ENCODE measurements at regions not wholly inside any gene's neighbourhood (a gene's known extent, or its start where the extent isn't known, plus 50 kb on each side); places are given as distances from the start of the nearest gene placed in this dataset.
"Not testable (repeated sequence)": the region's sequence is repeated elsewhere in the genome, so short reads cannot be mapped to it uniquely, and the experiment has no call there.

DNA sequence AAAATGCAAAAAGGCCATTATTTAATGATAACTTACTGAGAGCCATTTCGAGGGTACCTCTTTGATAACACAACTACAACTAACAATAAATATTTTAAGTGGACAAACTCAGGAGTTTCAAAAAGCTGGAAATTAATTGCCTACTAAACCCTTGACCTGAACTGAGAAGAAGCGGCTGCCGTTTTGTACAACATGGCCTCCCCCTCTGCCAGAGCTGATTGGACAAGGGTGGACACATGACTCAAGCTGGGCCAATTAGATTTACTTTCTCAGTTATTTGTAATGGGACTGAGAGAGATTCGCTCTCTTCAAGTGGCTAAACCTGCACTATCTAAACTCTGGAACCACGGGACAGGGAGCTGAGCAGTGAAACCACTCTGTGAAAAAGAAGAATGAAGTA, 135.9 kb upstream of the SERPINE2 start:
- peak; percentile 31 for DNase-seq

- no peak for DNase-seq
These were observed 135.4 kb upstream of the SERPINE2 start for GRCh38 chr2:224174521-224174920.

DNA sequence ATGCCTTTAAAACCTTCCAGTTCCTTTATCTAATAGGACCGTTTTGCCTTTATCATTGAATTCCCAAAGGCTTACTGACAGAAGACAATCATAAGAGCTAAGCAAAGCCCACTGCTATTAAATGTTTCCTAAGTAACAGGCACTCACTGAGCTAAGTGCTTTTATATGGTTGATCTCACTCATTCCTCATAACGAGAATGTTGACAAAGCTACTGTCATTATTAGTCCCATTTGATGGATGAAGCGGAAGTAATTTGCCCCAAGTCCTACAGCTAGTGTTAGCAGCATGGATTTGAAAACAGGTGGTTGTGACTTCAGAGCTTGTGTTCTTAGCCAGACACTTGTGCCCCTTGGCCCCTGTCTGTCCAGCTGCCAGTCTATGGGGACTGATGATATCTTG, 134.8 kb upstream of the SERPINE2 start:
- no peak for DNase-seq

GRCh38 chr2:224173210-224173609, 134.1 kb upstream of the SERPINE2 start:
- no peak for DNase-seq

GRCh38 chr2:224171226-224171625, 132.1 kb upstream of the SERPINE2 start:
- no peak for DNase-seq

DNA sequence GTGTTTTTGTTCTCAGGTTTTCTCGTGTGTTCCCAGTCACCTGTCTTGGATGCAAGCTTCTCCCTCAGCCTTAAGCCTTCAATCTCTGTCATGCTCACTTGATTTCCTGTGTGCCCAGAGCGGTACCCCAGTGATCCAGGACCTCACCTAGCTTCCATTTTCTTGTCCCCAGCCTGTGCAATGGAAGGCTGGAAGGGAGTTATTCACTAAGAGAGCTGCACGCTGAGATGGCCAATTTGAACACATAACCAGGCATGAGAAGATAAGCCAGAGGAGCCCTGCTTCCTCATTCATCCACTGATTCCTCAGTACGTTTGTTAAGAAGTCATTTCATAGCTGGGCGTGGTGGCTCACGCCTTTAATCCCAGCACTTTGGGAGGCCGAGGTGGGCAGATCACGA, 130.8 kb upstream of the SERPINE2 start:
- DNase-seq: no peak

- not testable (repeated sequence) for DNase-seq
These were observed 128.7 kb upstream of the SERPINE2 start for GRCh38 chr2:224167781-224168180.

- no peak for DNase-seq
These were observed 127.6 kb upstream of the SERPINE2 start for GRCh38 chr2:224166654-224167053.

- DNase-seq: no peak
These were observed 126.8 kb upstream of the SERPINE2 start for GRCh38 chr2:224165901-224166319.

GRCh38 chr2:224163566-224164307, 124.7 kb upstream of the SERPINE2 start:
- no peak for DNase-seq

- DNase-seq: no peak
These were observed 123.0 kb upstream of the SERPINE2 start for GRCh38 chr2:224162122-224162521.

DNA sequence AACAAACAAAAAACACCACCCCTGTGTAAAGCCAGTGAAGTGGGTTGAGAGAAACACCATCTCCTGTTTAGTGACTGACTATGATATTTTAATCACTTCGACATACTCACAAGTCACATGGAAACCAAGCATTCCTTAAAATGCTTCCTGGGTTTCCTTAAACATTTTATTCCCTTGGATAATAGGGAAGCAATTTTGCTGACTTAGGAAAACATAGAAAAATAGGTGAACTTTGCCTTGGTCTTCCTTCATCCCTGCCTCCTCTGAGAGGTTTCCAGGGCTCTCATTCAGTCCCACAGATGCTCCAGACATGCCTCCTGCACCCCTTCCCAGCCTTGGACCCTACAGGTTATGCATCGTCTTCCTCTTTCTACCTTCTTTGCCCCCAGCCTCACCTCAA, 122.6 kb upstream of the SERPINE2 start:
- DNase-seq: no peak

GRCh38 chr2:224160917-224161316, 121.8 kb upstream of the SERPINE2 start:
- no peak for DNase-seq

- DNase-seq: no peak
These were observed 120.4 kb upstream of the SERPINE2 start for GRCh38 chr2:224159345-224159928.

- no peak for DNase-seq
These were observed 119.7 kb upstream of the SERPINE2 start for GRCh38 chr2:224158831-224159230.

- no peak for DNase-seq
These were observed 119.0 kb upstream of the SERPINE2 start for GRCh38 chr2:224158061-224158460.

DNA sequence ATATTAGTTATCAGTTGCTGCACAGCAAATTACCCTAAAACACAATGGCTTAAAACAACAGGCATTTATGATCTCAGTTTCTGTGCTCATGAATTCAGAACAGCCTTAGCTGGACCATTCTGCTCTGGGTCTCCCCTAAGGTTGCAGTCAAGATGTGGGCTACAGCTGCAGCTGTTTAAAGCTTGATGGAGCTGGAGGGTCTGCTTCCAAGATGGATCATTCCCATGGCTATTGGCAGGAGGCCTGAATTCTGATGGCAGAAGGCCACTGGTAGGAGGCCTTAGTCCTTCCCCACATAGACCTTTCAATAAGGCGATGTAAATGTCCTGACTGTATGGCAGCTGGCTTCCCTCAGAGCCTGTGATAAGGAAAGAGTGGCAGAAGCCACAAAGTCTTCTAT, 118.6 kb upstream of the SERPINE2 start:
- no peak for DNase-seq

GRCh38 chr2:224156436-224156835, 117.3 kb upstream of the SERPINE2 start:
- DNase-seq: no peak

GRCh38 chr2:224155896-224156295, 116.8 kb upstream of the SERPINE2 start:
- DNase-seq: no peak

DNA sequence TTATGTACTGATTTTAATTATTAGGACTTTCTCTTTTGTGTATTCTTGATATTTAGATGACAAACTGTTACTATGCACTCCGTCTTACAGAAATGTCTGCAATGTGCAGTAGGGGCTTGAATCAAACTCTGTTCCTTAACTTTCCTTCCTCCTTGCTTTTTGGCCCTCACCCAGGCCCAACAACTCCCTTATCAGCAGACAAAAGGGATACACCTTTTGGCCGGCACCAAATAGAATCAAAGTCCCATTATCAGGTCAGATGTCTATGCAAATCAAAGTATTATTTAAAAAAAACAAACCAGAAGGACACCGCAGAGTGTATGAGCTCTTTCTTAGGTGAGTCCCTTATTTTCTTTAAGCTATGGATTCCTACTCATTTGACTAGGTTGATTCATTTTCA, 116.3 kb upstream of the SERPINE2 start:
- no peak for DNase-seq

DNA sequence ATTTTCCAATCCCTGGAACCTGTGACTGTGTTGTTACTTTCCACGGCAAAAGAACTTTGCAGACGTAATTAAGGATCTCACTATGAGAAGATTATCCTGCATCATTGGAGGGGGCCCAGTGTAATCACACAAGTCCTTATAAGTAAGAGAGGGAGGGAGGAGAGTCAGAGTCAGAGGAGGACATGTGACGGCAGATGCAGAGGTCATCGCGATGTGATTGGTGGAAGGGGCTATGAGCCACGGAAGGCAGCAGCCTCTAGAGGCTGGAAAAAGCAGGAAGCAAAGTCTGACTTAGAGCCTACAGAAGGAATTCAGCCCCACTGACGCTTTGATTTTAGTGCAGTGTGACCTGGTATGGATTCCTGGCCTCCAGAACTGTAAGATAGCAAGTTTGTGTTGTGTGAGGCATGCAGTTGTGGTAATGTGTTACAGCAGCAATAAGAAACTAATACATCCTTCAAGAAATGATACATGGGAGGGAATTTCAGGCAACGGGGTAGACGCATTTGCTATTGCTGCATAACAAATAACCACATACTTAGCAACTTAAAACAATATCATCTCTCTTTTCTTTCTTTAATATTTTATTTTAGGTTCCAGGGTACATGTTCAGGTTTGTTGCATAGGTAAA, 112.7 kb upstream of the SERPINE2 start:
- no peak for DNase-seq

DNA sequence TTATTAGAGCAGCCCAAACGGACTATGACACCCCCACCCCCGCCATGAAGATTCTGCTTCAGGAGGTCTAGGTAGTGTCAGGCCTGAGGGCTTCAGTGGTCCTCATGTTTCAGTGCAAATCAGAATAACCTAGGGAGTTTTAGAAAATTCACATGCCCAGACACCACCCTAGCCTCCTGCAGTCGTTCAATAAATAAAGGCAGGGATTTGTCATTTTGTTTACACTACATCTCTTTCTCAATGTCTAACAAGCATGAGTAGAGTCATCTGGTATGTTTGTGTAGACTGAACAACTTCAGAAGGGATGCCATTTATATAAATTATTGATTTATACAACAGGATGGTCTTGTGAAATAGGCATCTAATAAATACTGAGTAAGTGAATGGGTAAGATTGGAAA, 112.1 kb upstream of the SERPINE2 start:
- no peak for DNase-seq

- not testable (repeated sequence) for DNase-seq
These were observed 109.0 kb upstream of the SERPINE2 start for GRCh38 chr2:224148058-224148457.

GRCh38 chr2:224147174-224147573, 108.1 kb upstream of the SERPINE2 start:
- DNase-seq: no peak

All from right kidney (tissue), 1 donor.